DND-41 (cell line): ENCODE measurements at regions not wholly inside any gene's neighbourhood (a gene's known extent, or its start where the extent isn't known, plus 50 kb on each side); places are given as distances from the start of the nearest gene placed in this dataset.

Source experiments
- ATAC-seq: fragments of 200-7000 bp; cut with Tn5 transposase; 3 replicates; pipeline ENCODE4 v1.9.1; 2021; ENCODE audit warnings: low read depth; ENCODE audit not compliant: insufficient read depth
- DNase-seq: peaks from one replicate; pipeline ENCODE4 v3.0.0-alpha.2; 2020
- H2AFZ ChIP-seq: 2 replicates; pipeline ENCODE4 v1.6.0; 2012; ENCODE audit warnings: low read depth, low read length
- H3K27ac ChIP-seq: 2 replicates; pipeline ENCODE4 v1.5.1; 2012; ENCODE audit warnings: low read length, inconsistent platforms
- H3K27me3 ChIP-seq: fragments of 200-600 bp; sonication (generic); 2 replicates; pipeline ENCODE4 v1.6.0; 2012; ENCODE audit warnings: low read length, mild to moderate bottlenecking, inconsistent platforms; ENCODE audit not compliant: insufficient read depth, poor library complexity
- H3K36me3 ChIP-seq: 2 replicates; pipeline ENCODE4 v1.5.1; 2012; ENCODE audit warnings: low read length, inconsistent platforms; ENCODE audit not compliant: insufficient read depth
- H3K4me1 ChIP-seq: 2 replicates; pipeline ENCODE4 v1.5.1; 2012; ENCODE audit warnings: mild to moderate bottlenecking, low read length; ENCODE audit not compliant: insufficient read depth
- H3K4me2 ChIP-seq: 2 replicates; pipeline ENCODE4 v1.6.0; 2012; ENCODE audit warnings: mild to moderate bottlenecking, moderate library complexity, low read length, inconsistent platforms; ENCODE audit not compliant: insufficient read depth
- H3K4me3 ChIP-seq, 2 experiments: fragments of 200-600 bp in 1 of 2; shearing (Covaris generic) in 1 of 2; 2 replicates each; pipeline ENCODE4 v1.5.1; 2012 to 2016; ENCODE audit warnings: inconsistent platforms in 2 of 2, low read length in 2 of 2, mild to moderate bottlenecking in 2 of 2, low read depth in 1 of 2, moderate library complexity in 1 of 2
- H3K79me2 ChIP-seq: 2 replicates; pipeline ENCODE4 v1.6.0; 2012; ENCODE audit warnings: low read length, inconsistent platforms; ENCODE audit not compliant: insufficient read depth
- H3K9ac ChIP-seq: 2 replicates; pipeline ENCODE4 v1.6.0; 2012; ENCODE audit warnings: low read depth, mild to moderate bottlenecking, inconsistent platforms, low read length, moderate library complexity
- H3K9me3 ChIP-seq: 2 replicates; pipeline ENCODE4 v1.5.1; 2012; ENCODE audit warnings: low read length, moderate library complexity, mild to moderate bottlenecking, inconsistent platforms; ENCODE audit not compliant: insufficient read depth, severe bottlenecking
- H4K20me1 ChIP-seq: 2 replicates; pipeline ENCODE4 v1.6.0; 2012; ENCODE audit warnings: low read length; ENCODE audit not compliant: insufficient read depth
- EZH2 ChIP-seq: IDR thresholded peaks from 3 replicates; pipeline ENCODE4 v1.6.1; 2012; ENCODE audit warnings: borderline replicate concordance, low read depth, mild to moderate bottlenecking, moderate library complexity, low read length, inconsistent platforms; ENCODE audit not compliant: severe bottlenecking
- TF ChIP-seq, protein P1 (sequence below): IDR thresholded peaks from 2 replicates; pipeline ENCODE4 v1.5.1; 2012; ENCODE audit warnings: borderline replicate concordance, low read length, moderate library complexity, mild to moderate bottlenecking; ENCODE audit not compliant: poor library complexity, severe bottlenecking; ENCODE audit errors: extremely low read depth

DNA sequence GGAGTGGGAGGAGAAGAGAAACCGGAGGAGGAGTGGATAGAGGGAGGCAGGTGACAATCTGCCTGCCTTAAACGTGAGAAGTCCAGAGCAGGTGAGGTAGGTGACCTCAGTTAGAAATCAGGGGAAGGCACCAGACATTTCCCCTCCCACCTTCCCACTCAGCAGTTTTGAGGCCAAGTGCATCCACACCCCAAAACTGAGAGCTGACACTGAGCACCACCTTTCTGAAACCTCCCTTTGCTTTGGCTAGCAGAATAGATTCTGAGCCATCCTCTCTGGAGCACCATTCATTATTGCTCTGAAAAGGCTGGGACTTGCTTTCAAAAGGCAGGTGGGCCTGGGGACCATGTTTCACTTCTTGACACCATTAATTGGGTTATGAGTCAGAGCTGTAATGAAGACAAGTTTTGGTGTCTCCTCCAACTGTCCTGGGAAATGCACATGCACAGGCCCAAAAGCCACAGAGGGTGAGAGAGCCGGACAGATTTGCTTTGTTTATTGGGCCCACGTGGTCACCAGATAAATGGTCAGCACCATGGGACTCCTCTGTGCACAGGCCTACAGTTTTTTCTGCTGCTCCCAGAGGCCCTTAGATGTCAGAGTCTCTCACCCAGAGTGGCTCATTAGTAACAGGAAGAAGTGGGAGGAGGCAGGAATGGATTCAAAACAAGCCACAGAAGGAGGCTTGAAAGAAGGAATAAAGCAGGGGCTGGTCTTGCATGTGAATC is 314.7 kb downstream of the TLE1 start:
- H2AFZ ChIP-seq = 0 out of 2 replicates have a peak overlapping the region, but pooled peaks have one; percentile 33
- H3K4me3 ChIP-seq = no peak overlapping the region
- H3K4me1 ChIP-seq = peaks cover 7% of the 10 kb centered on the region
- DNase-seq (no peak), ATAC-seq (0 out of 3 replicates have a peak, but pooled peaks have one; percentile 24)
- no peaks in the 10 kb centered on the region for H4K20me1 ChIP-seq
- H3K27me3 ChIP-seq = no peaks in the 10 kb centered on the region
- no peaks in the 10 kb centered on the region for H3K79me2 ChIP-seq
- H3K27ac ChIP-seq = no peak overlapping the region
- no peaks in the 10 kb centered on the region for H3K9me3 ChIP-seq
- H3K4me2 ChIP-seq = no peak overlapping the region
- no peaks in the 10 kb centered on the region for H3K36me3 ChIP-seq
- H3K9ac ChIP-seq = no peak overlapping the region
- no peak for TF ChIP-seq EZH2
- TF ChIP-seq, protein P1, sequence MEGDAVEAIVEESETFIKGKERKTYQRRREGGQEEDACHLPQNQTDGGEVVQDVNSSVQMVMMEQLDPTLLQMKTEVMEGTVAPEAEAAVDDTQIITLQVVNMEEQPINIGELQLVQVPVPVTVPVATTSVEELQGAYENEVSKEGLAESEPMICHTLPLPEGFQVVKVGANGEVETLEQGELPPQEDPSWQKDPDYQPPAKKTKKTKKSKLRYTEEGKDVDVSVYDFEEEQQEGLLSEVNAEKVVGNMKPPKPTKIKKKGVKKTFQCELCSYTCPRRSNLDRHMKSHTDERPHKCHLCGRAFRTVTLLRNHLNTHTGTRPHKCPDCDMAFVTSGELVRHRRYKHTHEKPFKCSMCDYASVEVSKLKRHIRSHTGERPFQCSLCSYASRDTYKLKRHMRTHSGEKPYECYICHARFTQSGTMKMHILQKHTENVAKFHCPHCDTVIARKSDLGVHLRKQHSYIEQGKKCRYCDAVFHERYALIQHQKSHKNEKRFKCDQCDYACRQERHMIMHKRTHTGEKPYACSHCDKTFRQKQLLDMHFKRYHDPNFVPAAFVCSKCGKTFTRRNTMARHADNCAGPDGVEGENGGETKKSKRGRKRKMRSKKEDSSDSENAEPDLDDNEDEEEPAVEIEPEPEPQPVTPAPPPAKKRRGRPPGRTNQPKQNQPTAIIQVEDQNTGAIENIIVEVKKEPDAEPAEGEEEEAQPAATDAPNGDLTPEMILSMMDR = no peak

DNA sequence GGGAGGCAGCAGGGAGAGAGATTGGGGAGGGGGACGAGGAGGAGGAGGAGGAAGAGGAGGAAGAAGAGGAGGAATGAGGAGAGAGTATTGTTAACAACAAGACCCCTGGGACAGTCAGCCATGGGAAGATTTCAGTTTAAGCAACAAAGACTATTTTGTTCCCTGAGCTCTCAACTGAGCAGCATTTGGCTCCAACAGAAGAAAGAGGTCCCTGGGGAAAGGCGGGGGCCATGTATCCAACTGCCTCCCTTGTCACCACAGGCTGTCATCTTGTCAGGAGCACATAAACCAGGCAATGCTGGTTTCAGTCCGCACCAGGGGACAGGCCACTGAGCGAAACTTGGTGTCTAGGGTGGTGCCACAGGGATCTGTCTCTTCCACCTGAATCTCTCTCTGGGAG is 316.1 kb downstream of the TLE1 start:
- no peaks in the 10 kb centered on the region for H3K9me3 ChIP-seq
- peaks cover 7% of the 10 kb centered on the region for H3K4me1 ChIP-seq
- no peaks in the 10 kb centered on the region for H3K27me3 ChIP-seq
- H3K27ac ChIP-seq = no peak overlapping the region
- no peaks in the 10 kb centered on the region for H3K79me2 ChIP-seq
- no peak overlapping the region for H3K4me3 ChIP-seq
- TF ChIP-seq EZH2 = no peak
- TF ChIP-seq, protein P1 = no peak
- no peaks in the 10 kb centered on the region for H4K20me1 ChIP-seq
- DNase-seq = no peak
- H3K4me2 ChIP-seq = no peak overlapping the region
- no peak overlapping the region for H3K9ac ChIP-seq
- no peaks in the 10 kb centered on the region for H3K36me3 ChIP-seq
- no peak for ATAC-seq
- no peak overlapping the region for H2AFZ ChIP-seq

DNA sequence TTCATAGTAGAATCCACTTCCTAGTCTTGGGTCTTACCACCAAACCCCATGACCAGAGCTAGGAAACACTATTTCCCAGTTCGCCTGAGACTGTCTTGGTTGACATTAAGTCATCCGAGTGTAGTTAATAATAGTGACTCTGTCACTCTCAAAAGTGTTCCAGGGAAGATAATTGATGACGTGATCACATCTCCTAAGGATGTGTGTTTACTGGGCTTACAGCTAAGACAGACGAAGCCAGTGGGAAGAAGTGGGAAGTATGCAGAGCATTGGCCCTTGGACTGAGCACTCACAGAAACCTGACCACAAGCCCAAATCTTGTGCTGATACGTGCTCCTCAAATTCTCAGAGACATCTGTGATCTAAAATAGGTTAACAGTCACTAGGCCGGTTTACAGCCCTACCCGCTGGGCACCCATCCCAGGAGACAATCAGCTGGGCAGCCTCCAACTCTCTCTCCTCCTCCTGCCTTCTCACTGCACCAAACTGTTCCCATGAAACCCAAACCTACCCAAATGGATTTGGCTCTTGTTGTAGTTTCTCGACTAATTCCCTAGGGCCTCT is 316.6 kb downstream of the TLE1 start:
- H3K27ac ChIP-seq = no peak overlapping the region
- ATAC-seq = no peak
- no peak overlapping the region for H3K4me2 ChIP-seq
- H3K9ac ChIP-seq = no peak overlapping the region
- no peaks in the 10 kb centered on the region for H3K9me3 ChIP-seq
- H3K27me3 ChIP-seq = no peaks in the 10 kb centered on the region
- no peak for DNase-seq
- no peaks in the 10 kb centered on the region for H4K20me1 ChIP-seq
- no peak for TF ChIP-seq EZH2
- TF ChIP-seq, protein P1 = no peak
- H3K4me1 ChIP-seq = peaks cover 7% of the 10 kb centered on the region
- no peaks in the 10 kb centered on the region for H3K36me3 ChIP-seq
- H3K4me3 ChIP-seq = no peak overlapping the region
- no peaks in the 10 kb centered on the region for H3K79me2 ChIP-seq
- no peak overlapping the region for H2AFZ ChIP-seq

DNA sequence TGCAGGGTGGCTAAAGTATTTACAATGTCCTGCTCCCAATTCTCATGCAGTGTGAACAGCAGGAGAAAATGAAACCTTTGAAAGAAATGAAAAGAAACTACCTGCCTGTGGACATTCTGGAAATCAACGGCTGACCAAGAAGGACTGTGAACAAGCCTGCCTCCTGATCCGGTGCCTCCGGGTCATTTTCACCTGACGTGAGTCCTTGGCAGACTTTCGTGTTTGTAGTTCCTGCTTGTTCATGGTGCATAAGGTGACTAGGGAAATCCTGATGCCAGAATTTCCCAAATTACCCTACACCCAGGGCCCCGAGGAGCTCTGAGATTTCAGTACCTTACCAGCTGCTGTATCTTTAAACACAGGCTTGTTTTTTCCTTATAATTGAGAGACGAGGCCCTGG is 317.5 kb downstream of the TLE1 start:
- TF ChIP-seq EZH2 = no peak
- TF ChIP-seq, protein P1 = no peak
- no peak overlapping the region for H3K4me2 ChIP-seq
- ATAC-seq = no peak

More for the DNA sequence above, 317.5 kb downstream of the TLE1 start:
- H3K36me3 ChIP-seq = no peaks in the 10 kb centered on the region
- no peak overlapping the region for H3K4me3 ChIP-seq
- no peak for DNase-seq
- H4K20me1 ChIP-seq = no peaks in the 10 kb centered on the region
- no peaks in the 10 kb centered on the region for H3K79me2 ChIP-seq
- no peak overlapping the region for H3K9ac ChIP-seq
- peaks cover 7% of the 10 kb centered on the region for H3K4me1 ChIP-seq
- H3K27ac ChIP-seq = no peak overlapping the region
- H3K27me3 ChIP-seq = no peaks in the 10 kb centered on the region
- H3K9me3 ChIP-seq = no peaks in the 10 kb centered on the region
- H2AFZ ChIP-seq = no peak overlapping the region
